Heart right ventricle (tissue), 16 donors: ENCODE measurements at regions not wholly inside any gene's neighbourhood (a gene's known extent, or its start where the extent isn't known, plus 50 kb on each side); places are given as distances from the start of the nearest gene placed in this dataset.

Experiments
- ATAC-seq, 8 donors: fragments of 200-7000 bp; cut with Tn5 transposase; one replicate each; pipeline ENCODE4 v1.9.1; 2020; ENCODE audit warnings: mild to moderate bottlenecking in 8 of 8, moderate library complexity in 8 of 8, moderate number of reproducible peaks in 1 of 8
- DNase-seq, 2 donors: peaks; one replicate each; pipeline ENCODE4 v3.0.0-alpha.2; 2020
- H3K27ac ChIP-seq, 10 donors: fragments of 200-600 bp; sonication (generic) in 2 of 10; one replicate each; pipeline versions ENCODE4 v1.5.0 to v1.8.0; 2020 to 2022; ENCODE audit warnings: mild to moderate bottlenecking in 3 of 10
- H3K27me3 ChIP-seq, 7 donors: fragments of 200-600 bp; one replicate each; pipeline ENCODE4 v1.8.0; 2021 to 2022; ENCODE audit warnings: mild to moderate bottlenecking in 2 of 7
- H3K36me3 ChIP-seq, 9 donors: fragments of 200-600 bp; sonication (generic) in 1 of 9; one replicate each; pipeline versions ENCODE4 v1.5.0 to v1.8.0; 2020 to 2022; ENCODE audit warnings: mild to moderate bottlenecking in 2 of 9
- H3K4me1 ChIP-seq, 9 donors: fragments of 200-600 bp; sonication (generic) in 1 of 9; one replicate each; pipeline versions ENCODE4 v1.5.0 to v1.8.0; 2020 to 2022; ENCODE audit warnings: mild to moderate bottlenecking in 4 of 9
- H3K4me3 ChIP-seq, 10 donors: fragments of 200-600 bp; sonication (generic) in 2 of 10; one replicate each; pipeline versions ENCODE4 v1.5.0 to v1.8.0; 2020 to 2022; ENCODE audit warnings: mild to moderate bottlenecking in 7 of 10, moderate library complexity in 2 of 10
- H3K9me3 ChIP-seq, 11 donors: fragments of 200-600 bp in 10 of 11; sonication (generic) in 2 of 11; one replicate each; pipeline versions ENCODE4 v1.5.0 to v1.8.0; 2013 to 2022; ENCODE audit warnings: mild to moderate bottlenecking in 2 of 11, control low read depth in 1 of 11, moderate library complexity in 1 of 11
- WGBS, 2 donors: extraction: QIAGEN DNeasy Blood & Tissue Kit; methylation state at CpG; one replicate each; pipeline ENCODE4 v1.1.7; 2013; ENCODE audit warnings: inconsistent platforms in 1 of 2; 5-methylcytosine and 5-hydroxymethylcytosine counted together
- intact Hi-C, 10 donors: fragments of 100-400 bp; cut with DNase I; formaldehyde crosslinking; loops; one replicate each; pipeline versions ENCODE4 v1.11.1 to v1.14.2; 2022
- TF ChIP-seq, protein P1 (sequence below), 9 donors: fragments of 200-600 bp; sonication (generic) in 2 of 9; IDR thresholded peaks; one replicate each; pipeline versions ENCODE4 v1.5.0 to v1.8.0; 2021 to 2022; ENCODE audit warnings: antibody characterized with exemption in 9 of 9, mild to moderate bottlenecking in 5 of 9, moderate library complexity in 1 of 9
- donor health status: Arrhythmogenic right ventricular cardiomyopathy.
- donor health status: ischemic (EF 13 %, LVEDD 7.1; RV severe dilation, severe dysfunction).
- donor health status: healthy with polysubstance abuse.
- donor health status: DM: no; HTN: yes; CAD: no.
- donor health status: DM: no; HTN: no; CAD: no.
- donor health status: ischemic (EF 25% LVEDD 6.9; RV normal size, moderate dysfunction).
- donor health status: ischemic (EF 25% LVEDD 5.7; RV mildly dilated, moderate dysfunction).
- donor health status: healthy.
- donor health status: DM: yes; HTN: yes; CAD: no.
- donor health status: Ischemic cardiomyopathy.
- donor health status: ischemic (EF 35%, LVEDD 5.7; RV mildly dilated, moderate dysfunction).
- donor health status: nonischemic (EF 11% LVEDD 7.7; RV severe dilation, severe dysfunction).
- donor health status: DM: yes; HTN: yes; CAD: no.
- donor health status: PGD.
- donor health status: ischemic (EF 29% LVEDD 5.4; RV normal size, mild dysfunction).
- donor health status: nonischemic (EF 23%, LVEDD 6.1; RV moderate dilation, normal function).

DNA sequence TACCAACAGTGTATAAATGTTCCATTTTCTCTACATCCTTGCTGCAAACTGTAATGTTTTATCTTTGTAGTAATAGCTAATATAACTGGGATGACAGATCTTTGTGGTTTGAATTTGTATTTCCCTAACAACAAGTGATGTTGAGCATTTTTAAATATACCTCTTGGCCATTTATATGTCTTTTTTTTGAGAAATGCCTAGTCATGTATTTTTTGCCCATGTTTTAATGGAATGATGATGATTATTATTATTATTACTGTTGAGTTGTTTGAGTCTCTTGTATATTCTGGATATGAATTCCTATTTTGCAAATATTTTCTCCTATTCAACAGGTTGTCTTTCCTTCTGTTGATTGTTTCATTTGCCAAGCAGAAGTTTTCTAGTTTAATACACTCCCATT is 654.9 kb downstream of the ZPLD1 start:
- DNase-seq (no peak), ATAC-seq (no peak)
- Histone ChIP-seq H3K27me3 (no peaks in the 10 kb centered on the region), H3K4me3 (no peak overlapping the region), H3K36me3 (no peaks in the 10 kb centered on the region), H3K4me1 (no peaks in the 10 kb centered on the region), H3K27ac (no peak overlapping the region), H3K9me3 (peaks cover 0 to 21% (median 10%) of the 10 kb centered on the region in 11 donors)
- intact Hi-C loops = no loop called here
- TF ChIP-seq, protein P1, sequence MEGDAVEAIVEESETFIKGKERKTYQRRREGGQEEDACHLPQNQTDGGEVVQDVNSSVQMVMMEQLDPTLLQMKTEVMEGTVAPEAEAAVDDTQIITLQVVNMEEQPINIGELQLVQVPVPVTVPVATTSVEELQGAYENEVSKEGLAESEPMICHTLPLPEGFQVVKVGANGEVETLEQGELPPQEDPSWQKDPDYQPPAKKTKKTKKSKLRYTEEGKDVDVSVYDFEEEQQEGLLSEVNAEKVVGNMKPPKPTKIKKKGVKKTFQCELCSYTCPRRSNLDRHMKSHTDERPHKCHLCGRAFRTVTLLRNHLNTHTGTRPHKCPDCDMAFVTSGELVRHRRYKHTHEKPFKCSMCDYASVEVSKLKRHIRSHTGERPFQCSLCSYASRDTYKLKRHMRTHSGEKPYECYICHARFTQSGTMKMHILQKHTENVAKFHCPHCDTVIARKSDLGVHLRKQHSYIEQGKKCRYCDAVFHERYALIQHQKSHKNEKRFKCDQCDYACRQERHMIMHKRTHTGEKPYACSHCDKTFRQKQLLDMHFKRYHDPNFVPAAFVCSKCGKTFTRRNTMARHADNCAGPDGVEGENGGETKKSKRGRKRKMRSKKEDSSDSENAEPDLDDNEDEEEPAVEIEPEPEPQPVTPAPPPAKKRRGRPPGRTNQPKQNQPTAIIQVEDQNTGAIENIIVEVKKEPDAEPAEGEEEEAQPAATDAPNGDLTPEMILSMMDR (IDR thresholded peaks at IDR 0.05) = no peak

DNA sequence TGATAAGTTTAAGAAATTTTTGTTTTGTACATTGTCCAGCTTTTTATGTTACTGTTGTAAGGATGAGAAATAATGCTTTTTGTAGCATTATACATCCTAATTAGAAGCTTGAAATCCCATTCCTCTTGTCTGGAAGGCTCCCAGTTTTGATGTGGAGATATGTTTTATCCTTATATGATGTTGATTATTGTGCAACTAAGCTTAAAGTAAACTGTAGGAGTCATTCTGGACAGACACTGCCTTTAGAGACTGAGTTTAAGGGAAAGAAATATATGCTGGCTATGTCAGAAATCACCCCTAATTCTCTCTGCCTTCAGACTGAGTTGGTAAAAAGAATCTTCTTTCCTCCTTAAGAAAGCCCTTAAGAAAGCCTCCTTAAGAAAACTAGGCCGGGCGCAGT is 670.4 kb downstream of the ZPLD1 start:
- 85 to 87% methylated on average over 2 of the region's 2 CpGs for WGBS, 2 donors
- H3K9me3 ChIP-seq = peaks cover 0 to 5% (median 0%) of the 10 kb centered on the region in 11 donors

DNA sequence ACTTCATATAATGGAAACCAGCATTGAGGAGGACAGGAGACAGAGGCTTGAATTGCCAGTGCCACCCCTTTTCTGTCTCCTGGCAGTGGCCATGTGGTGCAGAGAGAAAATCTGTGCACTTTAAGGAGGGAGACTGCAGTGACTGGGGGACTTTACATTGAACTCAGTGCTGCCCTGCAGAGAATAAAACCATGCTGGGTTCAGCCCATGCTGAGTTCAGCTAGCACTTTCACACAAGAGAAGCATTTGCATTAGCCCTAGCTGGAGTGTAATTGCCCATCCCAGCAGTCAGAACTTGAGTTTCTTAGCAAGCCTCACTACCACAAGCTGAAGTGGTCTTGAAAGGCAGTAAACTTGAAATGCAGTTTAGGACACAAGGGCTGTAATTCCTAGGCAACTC is 677.5 kb downstream of the ZPLD1 start:
- TF ChIP-seq, protein P1 (IDR thresholded peaks at IDR 0.05) = no peak
- no peak overlapping the region for H3K27ac ChIP-seq
- no peak for DNase-seq
- peaks cover 0 to 6% (median 0%) of the 10 kb centered on the region in 11 donors for H3K9me3 ChIP-seq
- intact Hi-C loops = no loop called here
- no peaks in the 10 kb centered on the region for H3K36me3 ChIP-seq
- ATAC-seq = no peak
- H3K4me3 ChIP-seq = no peak overlapping the region
- no peaks in the 10 kb centered on the region for H3K4me1 ChIP-seq
- no peaks in the 10 kb centered on the region for H3K27me3 ChIP-seq

More for the DNA sequence above, 670.4 kb downstream of the ZPLD1 start:
- Histone ChIP-seq H3K27ac (no peak overlapping the region), H3K4me1 (no peaks in the 10 kb centered on the region), H3K36me3 (no peaks in the 10 kb centered on the region), H3K27me3 (no peaks in the 10 kb centered on the region), H3K4me3 (no peak overlapping the region)
- DNase-seq (no peak), ATAC-seq (no peak)
- TF ChIP-seq, protein P1 (IDR thresholded peaks at IDR 0.05) = no peak
- intact Hi-C loops = no loop called here

DNA sequence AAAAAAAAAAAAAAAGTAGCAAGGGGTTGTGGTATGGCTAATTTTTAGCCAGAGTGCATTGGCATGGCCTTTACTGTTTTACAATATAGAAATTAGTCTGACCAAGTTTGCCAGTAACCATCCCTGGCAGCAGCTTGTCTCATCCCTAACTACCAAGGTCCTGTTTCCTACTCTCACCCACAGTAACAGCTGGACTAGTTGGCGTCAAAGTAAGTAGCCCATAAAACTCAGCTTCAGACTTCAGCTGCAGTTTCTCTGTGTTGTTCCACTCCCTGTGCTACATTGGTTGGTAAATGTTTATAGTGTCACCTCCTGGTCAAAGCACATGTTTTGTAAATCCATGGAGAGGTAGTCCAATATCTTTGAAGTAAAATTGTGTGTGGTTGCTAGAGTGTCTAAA is 691.3 kb downstream of the ZPLD1 start:
- TF ChIP-seq, protein P1 (IDR thresholded peaks at IDR 0.05) = no peak
- ATAC-seq (no peak), DNase-seq (no peak)
- Histone ChIP-seq H3K27ac (no peak overlapping the region), H3K36me3 (no peaks in the 10 kb centered on the region), H3K27me3 (no peaks in the 10 kb centered on the region), H3K4me3 (no peak overlapping the region), H3K9me3 (no peaks in the 10 kb centered on the region), H3K4me1 (no peaks in the 10 kb centered on the region)
- WGBS, 2 donors = 83 to 92% methylated on average over 1 of the region's 1 CpG
- intact Hi-C loops = no loop called here
